ENCODE measurements at regions not wholly inside any gene's neighbourhood (a gene's known extent, or its start where the extent isn't known, plus 50 kb on each side); places are given as distances from the start of the nearest gene placed in this dataset.

- TF ChIP-seq KLF10 (tag by site-specific recombination; IDR thresholded peaks at IDR 0.05) = no peak
- TF ChIP-seq ZNF514 (tag by site-specific recombination; IDR thresholded peaks at IDR 0.05) = no peak
Measured at GRCh38 chr4:57850141-57850540, 740.0 kb upstream of the IGFBP7 start.
